GM12875 (cell line): ENCODE measurements at regions not wholly inside any gene's neighbourhood (a gene's known extent, or its start where the extent isn't known, plus 50 kb on each side); places are given as distances from the start of the nearest gene placed in this dataset.
"Not testable (repeated sequence)": the region's sequence is repeated elsewhere in the genome, so short reads cannot be mapped to it uniquely, and the experiment has no call there.

ENCODE experiments used
- H3K4me3 ChIP-seq: one replicate; pipeline ENCODE4 v1.5.1; 2011; ENCODE audit warnings: low read depth, low read length, control low read depth
- CTCF ChIP-seq: IDR thresholded peaks from 2 replicates; pipeline ENCODE4 v1.5.1; 2011; ENCODE audit warnings: low read depth, mild to moderate bottlenecking, control low read depth, inconsistent platforms, low read length, moderate library complexity, borderline replicate concordance; ENCODE audit not compliant: insufficient read depth

GRCh38 chr19:13633109-13633508 lies 126.8 kb upstream of the CACNA1A start:
- no peak for TF ChIP-seq CTCF

GRCh38 chr19:13632164-13632563 lies 125.9 kb upstream of the CACNA1A start:
- H3K4me3 ChIP-seq, result not testable (repeated sequence)

More at GRCh38 chr19:13633109-13633508, 126.8 kb upstream of the CACNA1A start:
- H3K4me3 ChIP-seq, result no peak overlapping the region

GRCh38 chr19:13629687-13630357 lies 123.5 kb upstream of the CACNA1A start:
- H3K4me3 ChIP-seq, result no peak overlapping the region
- TF ChIP-seq CTCF, result no peak

GRCh38 chr19:13627531-13627930 lies 121.3 kb upstream of the CACNA1A start:
- no peak overlapping the region for H3K4me3 ChIP-seq
- TF ChIP-seq CTCF, result no peak

- TF ChIP-seq CTCF, result no peak
- no peak overlapping the region for H3K4me3 ChIP-seq
Observed at GRCh38 chr19:13623716-13624710, 117.7 kb upstream of the CACNA1A start.

GRCh38 chr19:13622766-13623715 lies 116.8 kb upstream of the CACNA1A start:
- TF ChIP-seq CTCF, result no peak
- H3K4me3 ChIP-seq, result no peak overlapping the region

GRCh38 chr19:13621413-13621812 lies 115.1 kb upstream of the CACNA1A start:
- TF ChIP-seq CTCF, result no peak
- H3K4me3 ChIP-seq, result no peak overlapping the region
